ENCODE measurements at regions not wholly inside any gene's neighbourhood (a gene's known extent, or its start where the extent isn't known, plus 50 kb on each side); places are given as distances from the start of the nearest gene placed in this dataset.

GRCh38 chr4:126937846-126938422 lies 694.8 kb upstream of the INTU start:
- ATAC-seq (ENCODE audit: poor library complexity) (no peak), DNase-seq (no peak)
- intact Hi-C loops (cut with DNase I), result no loop called here

GRCh38 chr4:126939401-126939800 lies 693.4 kb upstream of the INTU start:
- intact Hi-C loops (cut with DNase I), result no loop called here
- no peak for ATAC-seq (ENCODE audit: poor library complexity)

GRCh38 chr4:126947536-126947935 lies 685.2 kb upstream of the INTU start:
- no peak for DNase-seq
- intact Hi-C loops (cut with DNase I), result no loop called here
- ATAC-seq (ENCODE audit: poor library complexity), result no peak

More at GRCh38 chr4:126939401-126939800, 693.4 kb upstream of the INTU start:
- no peak for DNase-seq

GRCh38 chr4:126954537-126955291 lies 678.0 kb upstream of the INTU start:
- intact Hi-C loops (cut with DNase I), result no loop called here
- DNase-seq, result no peak
- no peak for ATAC-seq (ENCODE audit: poor library complexity)

- DNase-seq, result no peak
- intact Hi-C loops (cut with DNase I), result no loop called here
- ATAC-seq (ENCODE audit: poor library complexity), result no peak
Observed at GRCh38 chr4:126955292-126956183, 677.2 kb upstream of the INTU start.

GRCh38 chr4:126956184-126956897 lies 676.4 kb upstream of the INTU start:
- ATAC-seq (ENCODE audit: poor library complexity) (no peak), DNase-seq (no peak)
- intact Hi-C loops (cut with DNase I), result no loop called here

- intact Hi-C loops (cut with DNase I), result no loop called here
- DNase-seq (no peak), ATAC-seq (ENCODE audit: poor library complexity) (peak; percentile 57)
Observed at GRCh38 chr4:126957556-126957955, 675.2 kb upstream of the INTU start.

- ATAC-seq (ENCODE audit: poor library complexity), result no peak
- intact Hi-C loops (cut with DNase I), result no loop called here
- DNase-seq, result no peak
Observed at GRCh38 chr4:126957987-126958386, 674.8 kb upstream of the INTU start.

- intact Hi-C loops (cut with DNase I), result no loop called here
- DNase-seq (no peak), ATAC-seq (ENCODE audit: poor library complexity) (no peak)
Observed at GRCh38 chr4:126958482-126958881, 674.3 kb upstream of the INTU start.

- no peak for DNase-seq
- intact Hi-C loops (cut with DNase I), result no loop called here
- ATAC-seq (ENCODE audit: poor library complexity), result no peak
Observed at GRCh38 chr4:126959056-126959745, 673.6 kb upstream of the INTU start.

GRCh38 chr4:126960760-126961159 lies 672.0 kb upstream of the INTU start:
- ATAC-seq (ENCODE audit: poor library complexity), result no peak
- DNase-seq, result no peak
- intact Hi-C loops (cut with DNase I), result no loop called here

- intact Hi-C loops (cut with DNase I), result no loop called here
- DNase-seq (no peak), ATAC-seq (ENCODE audit: poor library complexity) (no peak)
Observed at GRCh38 chr4:126961661-126962060, 671.1 kb upstream of the INTU start.

GRCh38 chr4:126965877-126966276 lies 666.9 kb upstream of the INTU start:
- ATAC-seq (ENCODE audit: poor library complexity), result no peak
- DNase-seq, result no peak
- intact Hi-C loops (cut with DNase I), result no loop called here

- ATAC-seq (ENCODE audit: poor library complexity), result no peak
- intact Hi-C loops (cut with DNase I), result no loop called here
Observed at GRCh38 chr4:126969360-126970235, 663.2 kb upstream of the INTU start.

GRCh38 chr4:126973201-126973600 lies 659.6 kb upstream of the INTU start:
- DNase-seq, result no peak
- ATAC-seq (ENCODE audit: poor library complexity), result no peak
- intact Hi-C loops (cut with DNase I), result no loop called here

More at GRCh38 chr4:126969360-126970235, 663.2 kb upstream of the INTU start:
- DNase-seq, result no peak

- ATAC-seq (ENCODE audit: poor library complexity), result peak; percentile 76
- DNase-seq, result no peak
- intact Hi-C loops (cut with DNase I), result no loop called here
Observed at GRCh38 chr4:126976850-126977632, 655.7 kb upstream of the INTU start.

GRCh38 chr4:126986005-126986404 lies 646.8 kb upstream of the INTU start:
- ATAC-seq (ENCODE audit: poor library complexity), result no peak
- no peak for DNase-seq
- intact Hi-C loops (cut with DNase I), result no loop called here

Measured in Right ventricle myocardium superior (tissue), 1 donor.